SH-SY5Y (cell line): ENCODE measurements at regions not wholly inside any gene's neighbourhood (a gene's known extent, or its start where the extent isn't known, plus 50 kb on each side); places are given as distances from the start of the nearest gene placed in this dataset.

Experiments
- GATA2 ChIP-seq: IDR thresholded peaks from 2 replicates; pipeline ENCODE4 v1.6.1; 2011; ENCODE audit warnings: mild to moderate bottlenecking, low read depth, low read length
- GATA3 ChIP-seq: IDR thresholded peaks from 2 replicates; pipeline ENCODE4 v1.6.1; 2011; ENCODE audit warnings: low read depth, mild to moderate bottlenecking, low read length, moderate library complexity

DNA sequence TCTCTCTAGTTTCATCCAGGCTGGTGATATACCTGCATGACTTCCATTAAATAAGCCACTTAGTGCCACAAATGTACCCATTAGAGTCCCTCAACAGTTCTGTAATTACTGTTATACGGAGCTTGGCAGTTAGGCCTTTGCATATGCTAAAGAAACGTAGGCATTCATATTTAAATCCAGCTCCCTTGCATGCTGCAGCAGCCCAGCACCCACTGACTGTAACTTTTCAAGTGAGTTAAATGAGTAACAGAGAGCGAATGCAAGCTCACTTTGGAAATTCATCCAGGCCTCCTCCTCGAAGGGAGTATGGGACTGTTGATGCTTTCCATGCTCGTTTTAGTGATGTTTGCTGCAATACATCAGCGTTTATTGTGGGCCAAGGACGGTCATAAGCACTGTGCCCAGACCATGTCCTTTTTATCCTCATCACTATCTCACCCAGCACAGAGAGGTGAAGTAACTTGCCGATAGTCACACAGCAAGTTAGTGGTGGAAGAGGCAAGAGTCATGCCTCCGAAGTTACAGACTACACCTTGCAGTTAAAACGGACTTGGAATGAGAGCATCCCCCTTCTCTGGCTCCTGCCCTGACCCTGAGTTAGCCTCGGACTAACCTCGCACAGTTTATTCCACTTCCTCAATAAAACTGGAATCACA is 179.4 kb upstream of the PDE10A start:
- TF ChIP-seq GATA2 = no peak
- no peak for TF ChIP-seq GATA3
